HG02798 (cell line): ENCODE measurements at regions not wholly inside any gene's neighbourhood (a gene's known extent, or its start where the extent isn't known, plus 50 kb on each side); places are given as distances from the start of the nearest gene placed in this dataset.

ENCODE experiments used
- ATAC-seq: cut with Tn5 transposase; IDR thresholded peaks from one replicate; pipeline ENCODE4 v1.9.1; 2021; ENCODE audit warnings: mild to moderate bottlenecking; ENCODE audit not compliant: unreplicated experiment, poor library complexity

- ATAC-seq = no peak
Measured at GRCh38 chr12:132439333-132439904, 50.5 kb upstream of the FBRSL1 start.

DNA sequence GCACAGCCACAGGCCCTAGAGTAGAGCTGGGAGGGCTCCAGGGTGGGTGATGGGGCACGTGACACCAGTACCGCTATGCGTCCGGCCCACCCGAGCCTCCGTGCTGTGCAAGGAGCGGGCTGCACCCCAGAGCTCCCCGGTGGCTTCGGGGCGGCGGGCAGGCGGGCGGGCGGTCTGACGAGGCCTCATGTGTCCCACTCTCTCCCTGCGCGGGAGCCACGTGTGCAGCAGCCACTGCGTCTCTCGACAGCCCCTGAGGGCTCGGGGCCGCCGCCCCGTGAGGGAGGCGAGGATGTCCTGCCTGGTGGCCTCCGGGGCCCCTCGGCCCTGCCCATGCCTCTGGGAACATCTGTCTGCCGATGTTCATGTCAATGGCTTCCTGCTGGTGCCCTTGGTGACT is 51.2 kb upstream of the FBRSL1 start:
- ATAC-seq = no peak

DNA sequence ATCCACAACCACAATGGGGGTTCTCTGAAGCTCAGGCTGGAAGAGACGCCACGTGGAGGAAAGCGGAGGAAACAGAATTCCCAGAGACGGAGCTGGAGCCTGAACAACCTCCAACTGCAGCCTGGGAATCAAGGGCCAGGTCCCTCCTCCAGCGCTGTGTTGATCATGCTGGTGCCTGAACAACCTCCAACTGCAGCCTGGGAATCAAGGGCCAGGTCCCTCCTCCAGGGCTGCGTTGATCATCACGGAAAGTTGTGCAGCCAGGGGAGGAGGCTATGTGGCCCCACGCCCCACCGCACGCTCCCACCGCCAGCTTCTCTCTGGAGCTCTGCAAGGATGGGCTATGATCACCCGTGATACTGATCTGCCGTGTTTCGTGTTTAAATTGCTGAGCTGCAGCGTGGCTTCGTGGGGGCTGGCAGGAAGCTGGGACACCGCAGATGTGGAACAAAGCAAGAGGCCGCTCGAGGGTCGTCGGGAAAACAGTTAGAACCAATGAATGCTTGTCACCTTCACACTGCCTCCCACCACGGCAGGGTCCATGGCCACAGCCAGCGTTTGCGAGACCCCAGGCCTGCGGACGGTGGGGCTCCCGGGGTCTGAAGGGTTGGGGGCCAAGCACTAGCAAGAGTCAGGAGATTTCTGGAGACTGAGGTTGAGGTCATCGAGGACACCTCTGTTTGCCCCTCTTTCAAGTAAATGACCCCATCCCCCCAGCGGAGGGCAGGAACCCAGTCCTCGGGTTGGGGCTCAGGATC is 51.8 kb upstream of the FBRSL1 start:
- ATAC-seq = no peak

GRCh38 chr12:132437252-132437932 is 52.6 kb upstream of the FBRSL1 start:
- no peak for ATAC-seq

- no peak for ATAC-seq
Measured at GRCh38 chr12:132436791-132437251, 53.1 kb upstream of the FBRSL1 start.

GRCh38 chr12:132435486-132436187 is 54.3 kb upstream of the FBRSL1 start:
- no peak for ATAC-seq

DNA sequence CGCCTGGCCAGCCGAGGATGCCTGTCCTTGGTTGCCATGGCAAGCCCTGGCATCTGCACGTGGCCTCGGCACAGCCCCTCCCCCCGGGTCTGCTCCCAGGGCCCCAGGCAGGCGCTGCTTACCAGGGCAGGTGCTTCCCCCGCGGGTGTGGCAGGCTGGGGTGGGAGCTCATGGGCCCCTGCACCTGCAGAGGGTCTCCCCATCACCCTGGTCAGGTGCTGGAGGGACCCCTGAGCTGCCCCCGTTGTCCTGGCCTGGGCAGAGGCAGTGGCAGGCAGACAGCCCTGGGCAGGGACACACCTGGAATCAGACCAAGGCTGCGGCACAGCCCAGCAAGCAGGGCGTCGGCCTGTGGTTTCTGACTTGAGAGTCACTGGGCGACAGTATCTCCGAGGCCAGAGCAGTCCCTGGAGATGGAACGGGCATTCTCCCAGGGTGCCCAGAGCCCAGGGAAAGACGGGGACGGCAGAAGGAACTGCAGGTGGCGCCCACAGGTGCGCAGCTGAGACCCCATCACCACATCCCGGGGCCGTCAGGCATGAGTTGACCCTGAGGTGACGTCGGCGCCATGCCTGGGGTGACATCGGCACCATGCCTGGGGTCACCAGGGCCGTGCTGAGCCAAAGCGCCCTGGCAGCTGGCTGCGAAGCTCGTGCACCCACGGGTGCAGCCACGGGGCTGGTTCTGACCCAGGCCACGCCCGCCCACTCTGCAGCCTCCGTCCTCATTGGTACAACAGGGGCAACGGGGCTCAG is 56.1 kb upstream of the FBRSL1 start:
- ATAC-seq = no peak

- no peak for ATAC-seq
Measured at GRCh38 chr12:132432721-132433577, 57.0 kb upstream of the FBRSL1 start.

GRCh38 chr12:132432126-132432705 is 57.7 kb upstream of the FBRSL1 start:
- no peak for ATAC-seq

DNA sequence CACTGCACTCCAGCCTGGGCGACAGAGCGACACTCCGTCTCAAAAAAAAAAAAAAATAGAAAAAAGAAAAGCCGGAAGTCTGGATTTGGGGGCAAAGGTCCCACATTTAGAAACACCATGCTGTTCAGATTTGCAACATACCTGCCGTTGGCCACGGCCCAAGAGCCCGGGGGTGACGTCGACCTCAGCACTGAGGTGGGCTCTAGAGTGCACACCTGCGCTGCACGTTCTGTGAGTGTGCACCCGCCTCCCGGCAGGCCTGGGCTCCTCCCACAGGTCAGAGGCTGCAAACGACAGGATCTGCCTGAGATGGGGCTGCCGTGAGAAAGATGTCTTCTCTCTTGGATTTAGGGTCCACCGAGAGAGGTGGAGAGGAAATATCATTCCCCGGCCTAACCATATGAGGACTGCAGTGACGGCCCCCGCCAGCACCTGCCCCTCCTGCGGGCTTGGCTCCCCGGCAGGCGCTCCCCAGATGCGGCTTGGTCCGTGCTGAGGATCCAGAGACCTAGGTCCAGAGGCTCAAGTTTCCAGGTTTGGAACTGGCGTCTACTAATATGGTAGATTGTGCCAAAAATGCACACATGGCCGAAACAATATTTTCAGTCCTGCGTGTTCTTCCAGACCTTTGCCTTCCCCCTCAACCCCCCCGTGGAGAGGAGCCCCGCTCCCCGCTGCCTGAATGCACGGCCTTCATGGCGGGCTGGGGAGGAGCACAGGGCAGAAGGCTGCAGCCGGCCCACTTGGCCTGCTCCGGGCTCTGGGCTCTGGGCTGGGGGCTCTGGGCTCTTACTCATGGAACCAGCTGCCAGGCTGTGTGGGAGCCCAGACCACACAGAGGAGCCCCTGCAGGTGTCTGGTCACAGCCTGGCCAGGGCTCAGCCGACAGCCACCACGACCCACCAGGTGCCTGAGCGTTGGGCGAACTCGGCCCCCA is 58.8 kb upstream of the FBRSL1 start:
- no peak for ATAC-seq

- ATAC-seq = no peak
Measured at GRCh38 chr12:132429946-132430643, 59.9 kb upstream of the FBRSL1 start.

DNA sequence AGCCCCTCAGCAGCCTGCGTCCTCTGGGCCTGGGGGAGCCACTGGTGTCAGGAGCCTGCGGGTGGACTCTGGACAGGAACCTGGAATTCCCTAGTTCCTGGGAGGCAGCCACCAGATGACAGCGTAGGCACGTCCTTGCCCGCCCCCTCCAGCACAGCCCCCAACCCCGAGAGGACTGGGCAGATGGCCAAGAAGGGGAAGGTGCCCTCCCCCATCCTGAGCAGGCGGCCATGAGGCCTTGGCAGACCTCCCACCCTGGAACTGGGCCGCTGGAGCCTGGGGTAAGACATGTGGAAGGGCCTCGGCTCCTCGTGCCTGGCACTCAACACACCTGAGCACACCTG is 60.4 kb upstream of the FBRSL1 start:
- no peak for ATAC-seq

DNA sequence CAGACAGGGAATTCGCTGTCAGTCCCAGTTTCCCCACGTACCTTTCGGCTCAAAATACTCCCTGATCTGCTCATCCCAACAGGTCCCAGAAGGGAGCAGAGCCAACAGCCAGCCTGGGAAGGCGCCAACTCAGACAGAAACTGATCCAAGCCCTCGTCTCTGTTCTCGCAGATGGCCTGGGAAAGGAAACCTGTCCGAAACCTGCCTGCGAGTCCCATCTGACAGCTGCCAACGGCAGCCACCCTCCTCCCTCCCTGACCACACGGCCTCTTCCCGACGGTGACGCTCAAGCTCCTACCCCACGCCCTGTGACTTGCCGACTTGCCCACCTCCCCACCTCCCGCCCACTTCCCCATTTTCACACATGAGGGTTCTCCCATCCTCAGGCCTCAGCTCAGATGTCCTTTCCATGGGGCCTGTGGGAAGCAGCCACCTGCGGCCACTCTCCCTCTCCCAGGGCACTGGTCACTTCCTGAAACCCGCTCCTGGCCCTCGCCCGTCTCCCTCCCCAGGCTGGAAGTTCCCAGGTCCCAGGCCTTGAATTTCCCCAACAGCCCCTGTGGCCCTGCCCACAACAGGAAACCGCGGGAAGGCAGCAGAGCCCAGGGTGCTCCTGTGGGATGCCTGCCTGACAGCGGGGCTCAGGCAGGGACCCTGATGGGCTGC is 60.9 kb upstream of the FBRSL1 start:
- ATAC-seq = no peak

GRCh38 chr12:132427999-132428935 is 61.7 kb upstream of the FBRSL1 start:
- no peak for ATAC-seq

- ATAC-seq = no peak
Measured at GRCh38 chr12:132427174-132427768, 62.7 kb upstream of the FBRSL1 start.
